ENCODE measurements at regions not wholly inside any gene's neighbourhood (a gene's known extent, or its start where the extent isn't known, plus 50 kb on each side); places are given as distances from the start of the nearest gene placed in this dataset.

- peaks cover 0 to 16% of the 10 kb centered on the region in 2 donors for H3K4me1 ChIP-seq (ENCODE audit: control insufficient read depth in 1 of 2, insufficient read depth in 2 of 2, low read length in 2 of 2)
- intact Hi-C loops (cut with micrococcal nuclease): no loop called here
- TF ChIP-seq CTCF (IDR thresholded peaks at IDR 0.05): no peak
- Mint-ChIP-seq H3K36me3 (no peaks in the 10 kb centered on the region), H3K4me1 (peaks cover 5% of the 10 kb centered on the region), H3K27me3 (ENCODE audit: low read depth in 3 of 3) (peaks cover 0 to 2% (median 0%) of the 10 kb centered on the region in 3 donors), H3K4me3 (no peak overlapping the region), H3K27ac (no peak overlapping the region), H3K9me3 (peaks cover 0 to 17% (median 4%) of the 10 kb centered on the region in 7 donors)
- no peaks in the 10 kb centered on the region for H3K36me3 ChIP-seq (replicated peaks in 1 of 2; ENCODE audit: control insufficient read depth in 1 of 2, insufficient read depth in 2 of 2, low read length in 2 of 2)
- H3K27me3 ChIP-seq (ENCODE audit: control insufficient read depth in 2 of 2, insufficient read depth in 2 of 2, low read length in 2 of 2): no peaks in the 10 kb centered on the region
- no peak overlapping the region for H3K27ac ChIP-seq (ENCODE audit: low read depth in 1 of 2, low read length in 2 of 2)
- H3K9ac ChIP-seq (ENCODE audit: insufficient read depth, low read length, poor library complexity, severe bottlenecking): no peak overlapping the region
- H2AFZ ChIP-seq (ENCODE audit: insufficient read depth, low read depth, low read length, poor library complexity, severe bottlenecking): no peak overlapping the region
- H3K9me3 ChIP-seq (replicated peaks in 1 of 2; ENCODE audit: control insufficient read depth in 1 of 2, insufficient read depth in 1 of 2, low read length in 2 of 2): no peaks in the 10 kb centered on the region
- H3K4me3 ChIP-seq (replicated peaks in 1 of 3; ENCODE audit: low read depth in 2 of 3, low read length in 3 of 3): no peak overlapping the region
- WGBS (ENCODE audit: insufficient coverage): 83% methylated on average over 3 of the region's 5 CpGs
- no peak for DNase-seq
- H3K79me2 ChIP-seq (ENCODE audit: insufficient read depth, low read length): no peaks in the 10 kb centered on the region
- H3K4me2 ChIP-seq (replicated peaks; ENCODE audit: extremely low read depth, low read length, poor library complexity, severe bottlenecking): no peak overlapping the region
- H4K20me1 ChIP-seq (ENCODE audit: insufficient read depth, low read length): no peaks in the 10 kb centered on the region
Observed at GRCh38 chr2:19041434-19042041, 316.9 kb downstream of the OSR1 start.

- peaks cover 0 to 16% of the 10 kb centered on the region in 2 donors for H3K4me1 ChIP-seq (ENCODE audit: control insufficient read depth in 1 of 2, insufficient read depth in 2 of 2, low read length in 2 of 2)
- no peaks in the 10 kb centered on the region for H3K9me3 ChIP-seq (replicated peaks in 1 of 2; ENCODE audit: control insufficient read depth in 1 of 2, insufficient read depth in 1 of 2, low read length in 2 of 2)
- H3K27ac ChIP-seq (ENCODE audit: low read depth in 1 of 2, low read length in 2 of 2): no peak overlapping the region
- no peaks in the 10 kb centered on the region for H3K79me2 ChIP-seq (ENCODE audit: insufficient read depth, low read length)
- Mint-ChIP-seq H3K9me3 (peaks cover 0 to 13% (median 4%) of the 10 kb centered on the region in 7 donors), H3K4me3 (no peak overlapping the region), H3K27me3 (ENCODE audit: low read depth in 3 of 3) (peaks cover 0 to 3% (median 1%) of the 10 kb centered on the region in 3 donors), H3K36me3 (no peaks in the 10 kb centered on the region), H3K27ac (peak overlapping the region in 2 of 7 donors; percentile 2 to 10), H3K4me1 (peaks cover 5% of the 10 kb centered on the region)
- H3K27me3 ChIP-seq (ENCODE audit: control insufficient read depth in 2 of 2, insufficient read depth in 2 of 2, low read length in 2 of 2): no peaks in the 10 kb centered on the region
- no peaks in the 10 kb centered on the region for H4K20me1 ChIP-seq (ENCODE audit: insufficient read depth, low read length)
- no peak for TF ChIP-seq CTCF (IDR thresholded peaks at IDR 0.05)
- no peaks in the 10 kb centered on the region for H3K36me3 ChIP-seq (replicated peaks in 1 of 2; ENCODE audit: control insufficient read depth in 1 of 2, insufficient read depth in 2 of 2, low read length in 2 of 2)
- DNase-seq: peak in 1 of 3 donors; percentile 11
- intact Hi-C loops (cut with micrococcal nuclease): no loop called here
- H3K4me2 ChIP-seq (replicated peaks; ENCODE audit: extremely low read depth, low read length, poor library complexity, severe bottlenecking): no peak overlapping the region
- H2AFZ ChIP-seq (ENCODE audit: insufficient read depth, low read depth, low read length, poor library complexity, severe bottlenecking): no peak overlapping the region
- H3K9ac ChIP-seq (ENCODE audit: insufficient read depth, low read length, poor library complexity, severe bottlenecking): no peak overlapping the region
- WGBS (ENCODE audit: insufficient coverage): no CpG with 5 or more reads among the region's 3 CpGs
- H3K4me3 ChIP-seq (replicated peaks in 1 of 3; ENCODE audit: low read depth in 2 of 3, low read length in 3 of 3): no peak overlapping the region
Observed at GRCh38 chr2:19038071-19039015, 320.1 kb downstream of the OSR1 start.

All from CD14-positive monocyte (primary cell).